HG02571 (cell line): ENCODE measurements at regions not wholly inside any gene's neighbourhood (a gene's known extent, or its start where the extent isn't known, plus 50 kb on each side); places are given as distances from the start of the nearest gene placed in this dataset.

Experiments used
- ATAC-seq: cut with Tn5 transposase; IDR thresholded peaks from one replicate; pipeline ENCODE4 v1.9.1; 2021; ENCODE audit warnings: mild to moderate bottlenecking, moderate library complexity; ENCODE audit not compliant: unreplicated experiment

DNA sequence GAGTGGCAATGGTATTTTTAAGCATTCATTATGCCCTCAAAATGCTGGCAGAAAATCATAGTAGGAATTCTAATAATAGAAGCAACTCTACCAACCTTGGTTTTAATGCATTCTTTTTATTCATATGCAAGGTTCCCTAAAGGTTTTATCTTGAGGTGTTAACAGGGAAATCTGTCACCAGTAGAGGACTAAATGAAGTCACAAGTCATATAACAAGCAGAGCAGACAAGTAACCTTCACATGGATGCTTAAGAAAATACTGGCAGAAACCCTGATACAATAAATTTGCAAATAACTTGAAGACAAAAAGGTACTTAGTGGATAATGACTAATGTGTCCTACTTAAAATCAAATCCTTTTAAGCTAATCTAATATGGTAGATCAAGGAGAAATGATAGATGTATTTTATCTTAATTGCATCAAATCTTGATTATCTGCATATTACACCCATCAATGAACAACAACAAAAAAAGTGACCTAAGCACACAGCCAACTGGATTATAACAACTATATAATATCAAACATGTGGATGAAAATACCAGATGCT is 73.3 kb downstream of the RFC3 start:
- no peak for ATAC-seq

DNA sequence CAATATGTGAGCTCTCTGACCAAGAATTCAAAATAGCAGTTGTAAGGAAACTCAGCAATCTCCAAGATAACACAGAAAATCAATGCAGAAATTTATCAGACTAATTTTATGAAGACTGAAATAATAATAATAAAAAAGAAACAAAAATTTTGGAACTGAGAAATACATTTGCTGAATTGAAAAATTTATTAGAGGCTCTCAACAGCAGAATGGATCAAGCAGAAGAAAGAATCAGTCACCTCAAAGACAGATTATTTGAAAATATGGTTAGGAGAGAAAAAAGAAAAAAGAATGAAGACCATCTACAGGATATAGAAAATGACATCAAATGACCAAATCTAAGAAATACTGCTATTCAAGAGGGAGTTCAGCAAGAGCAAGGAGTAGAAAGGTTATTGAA is 75.6 kb downstream of the RFC3 start:
- ATAC-seq: no peak

DNA sequence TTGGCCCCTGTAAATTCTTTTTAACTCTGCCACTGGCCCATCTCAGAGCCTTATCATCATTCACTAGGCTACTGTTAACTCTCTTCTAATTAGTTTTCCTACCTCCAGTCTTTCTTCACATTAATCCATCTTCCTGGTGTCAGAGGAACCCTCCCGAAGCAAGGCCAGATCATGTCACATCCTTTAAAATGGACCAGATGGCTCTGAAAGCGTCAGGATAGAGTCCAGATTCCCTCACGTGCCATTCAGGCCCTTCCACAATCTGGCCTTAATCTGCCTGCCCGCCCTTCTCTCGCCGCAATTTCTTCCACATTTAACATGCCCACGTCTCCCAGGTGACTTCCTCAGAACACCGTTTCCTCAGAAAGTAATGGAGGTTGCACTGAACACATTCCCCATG is 86.5 kb downstream of the RFC3 start:
- no peak for ATAC-seq

DNA sequence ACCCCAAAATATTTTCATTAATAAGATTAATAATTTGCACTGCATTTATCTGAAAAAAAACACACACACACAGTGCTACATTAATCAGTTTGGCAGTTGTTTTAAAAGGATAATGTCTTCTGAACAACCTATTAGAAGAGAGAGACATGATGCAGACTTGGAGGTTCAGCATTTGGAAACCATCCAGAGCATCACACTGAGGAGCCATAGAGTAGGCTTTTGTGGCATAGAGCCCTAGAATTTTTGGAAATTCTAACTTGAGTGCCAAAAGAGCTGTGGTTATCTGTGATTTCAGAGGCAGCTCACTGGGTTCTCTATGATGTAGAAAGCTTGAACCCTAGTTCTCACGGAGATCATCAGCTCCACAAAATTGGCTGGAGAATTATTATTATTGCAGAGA is 90.2 kb downstream of the RFC3 start:
- ATAC-seq: no peak

DNA sequence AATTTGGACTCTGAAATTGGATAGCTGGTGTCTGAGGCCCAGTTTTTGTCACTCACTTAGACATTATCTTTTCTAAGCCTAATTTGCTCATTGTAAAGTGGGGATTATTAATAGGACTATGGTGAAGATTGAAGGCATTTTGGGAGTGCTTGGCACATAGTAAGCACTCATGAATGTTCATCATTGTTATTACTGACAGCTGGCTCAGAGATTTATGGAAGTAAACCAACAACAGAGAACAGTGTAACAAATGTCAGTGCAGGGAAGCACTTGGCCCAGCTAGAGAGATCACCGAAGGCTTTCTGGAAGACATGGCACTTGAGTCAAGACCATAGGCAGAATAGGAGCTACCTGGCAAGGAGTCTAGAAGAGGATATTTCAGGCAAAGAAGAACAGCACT is 92.3 kb downstream of the RFC3 start:
- ATAC-seq: no peak

DNA sequence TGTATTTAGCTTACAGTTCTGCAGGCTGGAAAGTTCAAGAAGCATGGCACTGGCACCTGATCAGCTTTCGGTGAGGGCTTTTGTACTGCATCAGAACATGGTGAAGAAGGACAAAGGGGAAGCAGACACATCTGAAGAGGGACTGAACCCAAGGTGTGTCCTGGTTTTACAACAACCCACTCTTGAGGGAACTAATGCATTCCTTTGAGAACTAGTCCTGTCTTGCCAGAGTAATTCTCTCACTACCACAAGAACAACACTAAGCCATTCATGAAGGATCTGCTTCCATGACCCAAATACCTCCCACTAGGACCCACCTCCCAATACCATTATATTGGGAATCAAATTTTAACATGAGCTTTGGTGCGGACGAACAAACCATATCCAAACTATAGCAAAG is 93.6 kb downstream of the RFC3 start:
- ATAC-seq: no peak

DNA sequence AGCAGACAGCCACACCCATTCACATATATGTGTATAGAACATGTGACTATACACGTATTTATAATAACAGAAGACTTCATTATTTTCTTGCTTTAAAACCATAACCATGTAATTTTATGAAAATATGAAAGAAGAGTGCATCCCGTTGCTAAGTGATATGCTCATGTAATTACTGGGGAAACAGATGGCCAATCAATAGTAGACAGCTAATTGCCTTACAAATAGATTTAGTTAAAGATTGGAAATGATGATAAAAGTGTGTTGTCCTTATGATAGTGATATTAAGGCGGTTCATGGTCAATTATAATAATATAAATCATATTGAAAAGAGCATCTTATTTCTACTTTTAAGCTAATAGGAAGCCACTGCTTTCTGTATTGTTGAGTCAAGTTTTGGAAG is 95.9 kb downstream of the RFC3 start:
- ATAC-seq: no peak

DNA sequence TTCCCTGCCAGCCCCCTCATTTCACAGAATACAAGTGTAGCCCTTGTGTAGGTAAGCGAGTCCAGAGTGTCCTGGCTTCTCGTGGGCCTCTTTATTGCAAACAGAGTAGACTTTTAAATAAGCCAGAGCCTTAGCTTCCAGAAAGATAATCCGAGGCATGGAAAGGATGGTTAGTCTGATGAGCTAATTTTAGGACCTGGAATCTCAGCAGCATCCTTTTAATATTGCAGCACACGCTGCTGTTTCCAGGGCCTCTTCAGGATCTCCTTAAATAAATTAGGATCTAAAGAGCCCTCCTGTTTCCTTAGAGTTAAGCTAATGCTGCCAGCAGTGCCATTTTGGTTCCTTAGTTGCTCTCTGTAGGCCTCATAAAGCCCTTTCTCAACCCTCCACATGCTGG is 99.2 kb downstream of the RFC3 start:
- ATAC-seq: no peak

DNA sequence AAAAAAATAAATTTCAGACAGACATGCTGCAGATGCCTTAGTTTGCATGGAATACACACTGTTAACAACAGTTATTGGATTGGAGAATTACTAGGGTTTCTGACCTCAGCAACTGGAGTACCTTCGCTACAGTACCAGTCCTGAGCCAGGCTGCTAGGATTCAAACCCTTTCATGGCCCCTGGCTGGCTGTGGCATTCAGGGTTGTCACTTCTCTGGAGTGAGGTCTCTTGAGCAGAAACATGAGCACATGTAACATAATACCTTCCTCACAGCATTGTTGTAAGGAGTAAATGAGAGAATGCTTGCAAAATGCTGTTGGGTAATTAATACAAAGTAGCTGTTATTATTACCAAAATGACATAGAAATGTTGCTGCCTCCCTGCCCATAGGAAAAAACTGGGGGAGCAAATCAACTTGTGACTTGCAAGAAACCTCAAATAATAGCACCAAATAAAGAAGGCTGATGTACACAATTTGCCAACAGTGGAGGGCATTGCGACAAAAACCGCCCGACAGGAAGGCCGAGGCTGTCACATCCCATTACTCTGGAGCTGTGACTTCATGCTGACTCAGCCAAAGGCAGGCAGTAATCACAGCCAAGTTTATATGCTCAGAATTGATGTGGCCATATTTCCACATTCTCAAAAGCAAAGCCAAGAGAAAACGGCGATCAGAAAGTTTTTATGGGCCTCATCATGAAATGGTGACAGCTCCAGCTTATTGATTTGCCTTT is 100.4 kb downstream of the RFC3 start:
- ATAC-seq: no peak

DNA sequence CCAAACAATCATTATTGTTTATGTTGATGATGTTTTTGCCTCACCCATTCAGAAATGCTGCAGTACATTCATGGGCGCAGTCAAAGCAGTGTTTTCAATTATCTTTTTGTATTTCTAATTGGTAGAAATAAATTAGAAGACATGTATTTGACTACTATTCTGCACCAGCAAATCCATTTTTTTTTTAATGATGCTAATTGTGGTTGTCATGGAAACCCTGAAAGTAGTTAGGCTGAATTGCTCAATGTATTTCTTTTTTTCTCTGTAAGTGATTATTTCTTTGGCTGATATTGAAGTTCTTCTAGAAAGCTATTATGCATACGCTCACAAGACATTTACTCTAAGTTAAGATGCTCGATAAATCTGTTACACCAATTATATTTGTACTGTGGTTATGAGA is 101.2 kb downstream of the RFC3 start:
- ATAC-seq: no peak

DNA sequence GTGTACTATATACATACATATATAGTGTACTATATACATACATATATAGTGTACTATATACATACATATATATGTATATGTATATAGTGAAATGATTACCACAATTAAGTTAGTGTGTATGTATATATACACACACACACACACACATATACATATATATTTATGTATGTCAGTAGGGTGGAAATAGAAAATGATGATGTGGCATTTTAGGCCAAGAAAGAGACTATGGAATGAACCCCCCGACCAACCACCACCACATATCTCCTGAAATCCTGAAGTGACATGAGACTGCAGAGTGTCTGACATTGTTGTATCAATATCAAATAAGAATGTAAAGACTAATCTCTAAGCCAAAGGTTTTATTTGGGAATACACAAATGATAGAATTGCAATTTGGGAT is 107.6 kb downstream of the RFC3 start:
- ATAC-seq: no peak

DNA sequence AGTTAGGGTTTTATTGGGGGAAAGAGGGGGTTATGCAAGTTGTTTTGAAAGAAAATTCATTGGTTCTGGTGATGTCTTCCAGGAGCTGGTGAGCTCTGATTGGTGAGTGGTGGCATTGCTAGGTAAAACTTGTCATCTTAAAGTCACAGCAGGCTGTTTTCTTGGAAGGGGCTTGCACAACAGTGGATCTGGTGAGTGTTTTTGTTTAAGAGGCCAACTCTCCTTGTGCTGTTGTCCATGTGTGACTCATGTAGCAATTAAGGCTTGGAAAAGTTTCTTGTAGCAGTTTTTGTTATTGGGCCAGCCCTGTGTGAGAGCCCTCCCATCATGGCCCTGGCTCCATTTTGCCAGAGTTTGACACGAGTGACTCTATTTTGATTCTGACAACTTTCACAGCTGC is 109.4 kb downstream of the RFC3 start:
- ATAC-seq: no peak

DNA sequence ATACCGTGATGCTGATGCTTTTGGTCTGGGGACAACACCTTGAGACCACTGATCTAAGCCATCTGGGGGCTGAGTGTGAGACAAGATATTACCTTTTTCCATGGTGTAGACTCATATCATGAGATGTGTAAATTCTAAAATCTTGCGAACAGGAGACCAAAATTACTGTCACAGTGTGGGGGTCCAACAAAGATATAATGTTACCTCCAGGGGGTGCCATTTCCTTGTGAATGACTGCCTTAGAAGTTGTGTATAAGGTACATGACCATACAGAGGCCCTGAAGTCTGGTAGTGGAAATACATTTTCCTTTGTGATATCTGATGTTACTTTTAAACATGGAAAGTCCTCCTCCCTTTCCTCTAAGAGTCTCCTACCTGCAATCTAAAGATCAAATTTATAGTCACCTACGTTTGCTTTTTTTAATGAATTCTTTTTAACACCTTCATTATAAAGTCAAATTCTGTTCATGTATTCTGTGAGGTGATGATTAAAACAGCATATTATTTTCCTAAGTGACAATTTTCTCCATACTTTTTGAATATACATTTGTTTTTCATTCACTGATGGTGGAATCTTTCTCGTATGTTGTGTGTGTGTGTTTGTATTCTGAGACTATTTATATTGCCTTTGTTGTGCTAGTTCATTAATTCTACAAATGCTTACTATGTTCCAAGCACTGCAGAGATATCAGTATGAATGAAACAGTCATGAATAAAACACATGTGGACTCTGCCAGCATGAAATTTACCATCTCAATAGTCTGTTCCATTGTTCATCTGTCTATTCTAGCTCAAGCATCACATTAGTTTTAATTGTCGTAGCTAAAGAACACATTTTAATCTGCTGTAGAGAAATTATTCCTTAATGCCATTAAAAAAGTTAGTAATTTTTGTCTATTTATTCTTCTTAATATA is 113.7 kb downstream of the RFC3 start:
- ATAC-seq: peak; percentile 55

DNA sequence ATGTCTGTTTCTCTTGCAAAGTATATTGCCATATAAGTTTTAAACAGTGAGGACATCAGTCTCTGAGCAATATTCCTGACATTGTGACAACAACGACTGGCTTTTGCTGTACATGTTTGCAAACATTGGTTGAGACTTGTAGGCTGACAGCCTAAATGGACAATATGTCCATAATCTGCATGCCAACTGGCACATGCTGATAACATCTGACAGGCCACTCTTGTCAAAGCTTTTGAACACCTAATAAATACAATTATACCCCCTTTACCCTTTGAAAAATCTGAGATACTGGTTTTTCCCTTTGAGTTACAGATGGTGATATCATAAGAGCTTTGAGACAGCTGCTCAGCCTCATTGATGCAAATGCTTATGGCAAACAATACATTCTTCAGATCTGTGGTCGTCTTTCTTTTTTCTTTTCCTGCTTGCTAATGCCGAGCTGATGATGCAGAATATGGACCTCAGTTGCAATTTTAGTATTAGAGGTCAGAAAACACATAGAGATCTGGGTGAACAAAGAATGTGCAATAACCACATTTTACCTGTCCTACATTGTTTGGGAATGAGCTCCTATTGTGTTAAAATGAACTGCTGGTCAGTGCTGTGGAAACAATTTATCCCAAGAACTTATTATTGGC is 114.9 kb downstream of the RFC3 start:
- ATAC-seq: no peak

DNA sequence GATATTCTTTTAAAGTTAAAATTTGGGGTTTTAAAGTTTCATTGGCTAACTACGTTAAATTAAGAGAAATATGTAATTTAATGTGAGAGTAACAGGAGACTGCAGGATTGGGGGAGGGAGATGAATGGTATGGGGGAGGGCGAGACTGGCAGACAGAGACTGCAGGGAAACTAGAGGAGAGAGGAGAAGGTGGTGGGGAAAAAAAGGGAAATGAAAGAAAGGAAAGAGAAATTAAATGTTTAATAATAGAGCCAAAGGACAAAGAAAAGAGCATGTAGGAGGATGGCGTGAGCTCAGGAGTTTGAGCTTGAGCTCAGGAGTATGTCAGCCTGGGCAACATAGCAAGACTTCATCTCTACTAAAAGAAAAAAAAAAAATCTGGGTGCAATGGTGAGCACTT is 115.9 kb downstream of the RFC3 start:
- ATAC-seq: no peak

DNA sequence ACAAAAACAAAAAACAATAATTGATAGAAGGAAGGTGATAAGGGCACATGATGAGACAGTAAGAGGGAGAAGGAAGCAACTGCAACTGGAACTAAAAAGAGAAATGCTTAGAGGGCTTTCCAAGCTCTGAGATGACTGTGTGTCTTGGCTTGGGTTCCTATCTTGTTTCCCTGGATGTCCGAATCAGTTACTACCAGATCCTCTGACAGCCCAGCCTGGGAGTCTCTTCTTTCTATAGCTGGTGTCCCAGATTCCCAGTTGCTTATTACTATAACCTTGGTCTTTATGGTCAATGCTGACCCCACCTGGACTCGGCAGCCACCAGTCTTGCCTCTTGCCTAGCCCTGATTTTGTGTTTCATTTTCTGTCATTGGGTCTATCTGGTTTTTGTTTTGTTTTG is 116.4 kb downstream of the RFC3 start:
- ATAC-seq: no peak

DNA sequence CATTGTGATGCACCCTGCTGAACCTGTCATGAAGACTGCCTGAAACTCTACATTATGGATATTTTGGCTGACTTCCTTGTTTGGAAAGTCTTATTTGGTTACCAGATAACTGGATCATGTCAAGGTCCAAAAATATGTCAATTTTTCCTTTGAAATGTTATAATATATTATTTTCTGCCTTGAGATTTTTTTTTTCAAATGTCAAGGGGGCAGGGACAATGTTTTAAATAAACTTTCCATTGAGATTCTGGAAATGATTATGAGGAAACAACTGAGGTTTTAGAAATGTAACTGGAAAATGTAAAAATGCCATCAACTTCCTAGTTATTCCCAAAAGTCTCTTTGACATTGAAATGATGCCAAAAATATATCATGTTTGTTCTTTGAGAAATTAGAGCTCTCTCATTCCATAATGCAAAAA is 117.0 kb downstream of the RFC3 start:
- no peak for ATAC-seq

DNA sequence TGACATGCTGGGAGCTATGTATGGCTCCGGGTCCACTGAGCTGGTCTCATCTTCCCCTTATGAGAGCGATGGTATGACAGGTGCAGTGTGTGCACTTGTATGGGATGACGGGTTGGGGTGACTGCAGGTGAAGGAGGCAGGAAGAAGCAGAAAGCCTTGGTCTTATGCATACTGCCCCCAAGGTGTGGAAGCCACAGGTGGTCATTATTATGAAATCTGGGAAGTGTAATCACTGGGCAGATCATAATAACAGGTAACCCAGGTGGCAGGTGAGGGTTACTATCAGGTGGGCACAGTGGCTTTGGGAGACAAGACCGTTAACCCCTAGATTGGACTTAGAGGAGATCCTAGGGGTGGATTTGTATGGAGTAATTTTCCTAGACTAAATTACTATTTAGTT is 118.0 kb downstream of the RFC3 start:
- ATAC-seq: no peak

DNA sequence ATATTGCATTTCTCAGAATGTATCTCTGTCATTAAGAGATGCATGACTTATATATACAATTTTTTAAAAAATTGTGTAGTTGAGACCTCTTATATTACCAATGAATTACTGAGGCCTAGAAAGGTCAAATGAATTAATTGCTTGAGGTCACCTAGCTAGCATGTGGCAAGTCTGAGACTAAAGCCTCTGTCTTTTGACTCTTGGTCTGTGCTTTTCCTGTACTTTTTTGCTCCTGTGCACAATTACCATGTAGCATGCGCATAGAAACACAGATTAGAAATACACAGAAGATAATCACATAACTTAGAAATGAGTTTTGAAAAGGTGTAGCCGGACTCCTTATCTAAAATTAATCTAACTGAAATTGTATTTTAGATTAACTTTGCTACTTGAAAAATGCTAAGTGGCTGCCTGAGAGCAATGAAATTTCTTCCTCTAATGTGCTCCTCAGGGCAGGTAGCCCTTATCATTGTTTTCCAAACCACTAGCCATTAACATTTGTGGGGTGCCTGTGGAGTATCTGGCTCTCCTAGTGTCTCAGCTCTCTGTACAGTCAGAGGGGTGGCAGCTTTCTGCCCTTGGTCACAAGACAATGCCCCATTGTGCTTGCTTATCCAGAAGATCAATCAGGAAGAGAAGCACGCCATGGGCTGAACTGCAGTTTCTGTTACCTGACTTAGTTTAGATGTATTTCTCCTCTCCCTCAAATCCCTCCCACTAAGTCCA is 119.6 kb downstream of the RFC3 start:
- no peak for ATAC-seq

DNA sequence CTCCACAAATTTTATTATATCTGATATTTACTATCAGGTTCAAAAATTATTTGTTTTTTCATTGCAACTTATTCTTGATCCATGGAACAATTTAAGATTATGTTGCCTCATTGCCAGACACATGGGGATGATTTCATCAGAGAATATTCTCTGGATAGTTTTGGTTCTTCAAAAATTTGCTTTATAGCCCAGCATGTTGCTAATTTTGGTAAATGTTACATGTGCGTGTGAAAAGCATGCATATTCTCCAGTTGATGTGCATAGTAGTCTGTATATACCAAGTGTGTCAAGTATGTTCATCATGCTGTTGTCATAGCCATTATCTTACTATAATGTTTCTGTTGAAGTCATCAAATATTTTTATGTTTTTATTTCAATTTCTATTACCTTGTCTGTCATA is 122.3 kb downstream of the RFC3 start:
- no peak for ATAC-seq

DNA sequence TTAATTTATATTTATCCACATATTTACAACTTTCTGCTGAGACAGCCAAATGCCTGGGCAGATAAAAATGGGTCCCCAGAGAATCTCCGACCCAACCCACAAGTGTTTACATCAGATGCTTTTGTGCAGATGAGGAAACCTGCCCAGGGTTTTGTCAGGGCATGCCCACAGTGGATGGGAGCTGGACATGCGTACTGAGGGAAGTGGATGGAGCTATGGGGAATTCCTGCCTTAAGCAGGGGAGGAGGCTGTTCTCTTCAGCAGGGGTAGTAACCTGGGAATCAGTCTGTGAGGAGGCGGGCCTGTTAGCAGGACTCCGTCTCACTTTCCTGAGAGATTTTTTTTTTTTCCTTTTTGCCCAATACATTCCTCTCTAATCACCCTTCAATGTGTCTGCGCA is 122.9 kb downstream of the RFC3 start:
- ATAC-seq: no peak
